Activated T-cell treated with anti-CD3 and anti-CD28 coated beads, Interleukin-2, amount 50 U/mL, for 72 hours (primary cell): ENCODE measurements at regions not wholly inside any gene's neighbourhood (a gene's known extent, or its start where the extent isn't known, plus 50 kb on each side); places are given as distances from the start of the nearest gene placed in this dataset.
A peak's percentile ranks its signal among the peaks of the same experiment; 100 is the strongest.

Source experiments
- ATAC-seq, 2 donors: fragments of 150-1000 bp; cut with Tn5 transposase; replicated peaks in 1 of 2; 2 replicates each; pipeline ENCODE4 v1.10.0; 2021; ENCODE audit warnings: moderate library complexity in 2 of 2, mild to moderate bottlenecking in 1 of 2
- DNase-seq, 2 donors: peaks; one replicate each; pipeline ENCODE4 v3.0.0; 2021 to 2022; ENCODE audit warnings: mixed read lengths in 1 of 2
- H3K27ac Mint-ChIP-seq: one replicate; pipeline ENCODE4 v1.8.0; 2022; ENCODE audit warnings: mild to moderate bottlenecking, moderate library complexity, mixed read lengths
- H3K27me3 Mint-ChIP-seq: one replicate; pipeline ENCODE4 v1.8.0; 2022; ENCODE audit warnings: low read depth, mixed read lengths
- H3K36me3 Mint-ChIP-seq, 2 donors: one replicate each; pipeline ENCODE4 v1.8.0; 2022; ENCODE audit warnings: mixed read lengths in 2 of 2, mild to moderate bottlenecking in 1 of 2; ENCODE audit not compliant: insufficient read depth in 2 of 2
- H3K4me1 Mint-ChIP-seq: one replicate; pipeline ENCODE4 v1.8.0; 2022; ENCODE audit warnings: low read depth, mixed read lengths
- H3K4me3 Mint-ChIP-seq, 2 donors: one replicate each; pipeline ENCODE4 v1.8.0; 2022; ENCODE audit warnings: mild to moderate bottlenecking in 2 of 2, mixed read lengths in 2 of 2, moderate library complexity in 2 of 2
- H3K9me3 Mint-ChIP-seq, 2 donors: one replicate each; pipeline ENCODE4 v1.8.0; 2022; ENCODE audit warnings: mixed read lengths in 2 of 2

DNA sequence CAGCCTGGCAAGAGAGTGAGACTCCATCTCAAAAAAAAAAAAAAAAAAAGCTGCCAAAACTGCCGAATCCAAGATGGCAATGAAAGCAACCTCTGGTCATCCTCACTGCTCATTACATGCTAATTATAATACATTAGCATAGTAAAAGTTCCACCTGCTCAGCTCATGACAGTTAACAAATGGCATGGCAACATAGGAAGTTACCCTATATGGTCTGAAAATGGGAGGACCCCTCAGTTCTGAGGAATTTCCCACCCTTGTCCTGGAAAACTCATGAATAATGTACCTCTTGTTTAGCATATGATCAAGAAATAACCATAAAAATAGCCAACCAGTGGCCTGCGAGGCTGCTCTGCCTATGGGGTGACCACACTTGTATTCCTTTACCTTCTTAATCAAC lies 93.1 kb upstream of the PGBD5 start:
- H3K36me3 Mint-ChIP-seq, result no peaks in the 10 kb centered on the region
- no peak for DNase-seq
- H3K4me3 Mint-ChIP-seq, result no peak overlapping the region
- H3K27me3 Mint-ChIP-seq, result peaks cover 5% of the 10 kb centered on the region
- no peak for ATAC-seq
- H3K4me1 Mint-ChIP-seq, result no peaks in the 10 kb centered on the region
- H3K9me3 Mint-ChIP-seq, result no peaks in the 10 kb centered on the region
- H3K27ac Mint-ChIP-seq, result no peak overlapping the region

DNA sequence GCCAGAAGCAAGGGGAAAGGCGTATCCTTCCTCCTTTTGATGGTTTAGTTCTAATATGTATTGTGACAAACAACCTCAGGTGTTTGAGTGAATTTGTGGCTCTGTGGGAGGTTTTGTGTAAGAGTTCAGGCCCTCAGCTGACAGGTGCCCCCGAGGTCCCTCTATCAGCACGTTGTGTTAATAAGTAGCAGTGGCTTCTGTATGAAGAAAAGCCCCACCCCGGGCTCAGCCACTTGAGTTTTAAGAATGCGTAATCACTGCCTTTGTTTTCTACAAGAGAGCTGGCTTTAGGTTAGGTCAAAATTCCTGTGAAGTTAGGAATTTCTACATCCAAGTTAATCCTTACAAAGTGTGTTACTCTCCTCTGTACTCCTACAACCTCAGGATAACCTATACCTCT lies 92.4 kb upstream of the PGBD5 start:
- Mint-ChIP-seq H3K27me3 (no peaks in the 10 kb centered on the region), H3K27ac (no peak overlapping the region), H3K4me3 (no peak overlapping the region), H3K36me3 (no peaks in the 10 kb centered on the region), H3K9me3 (no peaks in the 10 kb centered on the region), H3K4me1 (no peaks in the 10 kb centered on the region)
- DNase-seq (no peak), ATAC-seq (no peak)

DNA sequence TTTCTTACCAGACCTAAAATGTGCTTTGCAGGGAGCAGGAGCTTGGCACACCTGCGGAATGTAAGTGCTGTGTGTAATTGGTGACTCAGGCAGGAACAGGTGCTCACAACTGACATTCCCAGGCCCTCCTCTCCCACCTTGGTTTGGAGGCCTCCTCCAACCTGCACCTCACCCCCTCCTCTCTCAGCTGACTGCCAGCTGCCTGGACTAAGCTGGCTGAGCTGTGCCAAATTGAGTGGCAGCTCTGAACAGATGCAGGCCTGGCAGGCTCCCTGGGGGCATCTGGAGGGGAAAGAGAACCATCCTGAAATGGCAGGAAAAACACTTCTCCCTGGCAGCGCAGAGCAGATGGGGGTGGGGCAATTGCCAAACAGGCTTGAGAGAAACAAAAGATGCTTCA lies 91.7 kb upstream of the PGBD5 start:
- no peaks in the 10 kb centered on the region for H3K4me1 Mint-ChIP-seq
- H3K4me3 Mint-ChIP-seq, result no peak overlapping the region
- ATAC-seq (no peak), DNase-seq (no peak)
- H3K36me3 Mint-ChIP-seq, result no peaks in the 10 kb centered on the region
- H3K27me3 Mint-ChIP-seq, result no peaks in the 10 kb centered on the region
- H3K9me3 Mint-ChIP-seq, result no peaks in the 10 kb centered on the region
- no peak overlapping the region for H3K27ac Mint-ChIP-seq

DNA sequence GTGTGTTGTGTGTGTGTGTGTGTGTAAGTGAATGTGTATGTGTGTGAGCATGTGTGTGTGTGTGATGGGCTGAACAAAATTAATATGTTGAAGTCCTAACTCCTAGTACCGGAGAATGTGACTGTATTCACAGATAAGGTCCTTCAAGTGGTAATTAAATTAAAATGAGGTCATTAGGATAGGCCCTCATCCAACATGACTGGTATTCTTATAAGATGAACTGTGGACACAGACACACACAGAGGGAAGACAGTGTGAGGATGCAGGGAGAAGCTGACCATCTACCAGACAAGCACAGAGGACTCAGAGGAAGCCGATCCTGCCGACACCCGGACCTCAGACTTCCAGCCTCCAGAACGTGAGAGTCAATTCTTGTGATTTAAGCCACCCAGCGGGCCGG lies 91.2 kb upstream of the PGBD5 start:
- Mint-ChIP-seq H3K4me3 (no peak overlapping the region), H3K9me3 (no peaks in the 10 kb centered on the region), H3K27ac (no peak overlapping the region), H3K27me3 (no peaks in the 10 kb centered on the region), H3K36me3 (no peaks in the 10 kb centered on the region), H3K4me1 (no peaks in the 10 kb centered on the region)
- ATAC-seq (no peak), DNase-seq (no peak)

DNA sequence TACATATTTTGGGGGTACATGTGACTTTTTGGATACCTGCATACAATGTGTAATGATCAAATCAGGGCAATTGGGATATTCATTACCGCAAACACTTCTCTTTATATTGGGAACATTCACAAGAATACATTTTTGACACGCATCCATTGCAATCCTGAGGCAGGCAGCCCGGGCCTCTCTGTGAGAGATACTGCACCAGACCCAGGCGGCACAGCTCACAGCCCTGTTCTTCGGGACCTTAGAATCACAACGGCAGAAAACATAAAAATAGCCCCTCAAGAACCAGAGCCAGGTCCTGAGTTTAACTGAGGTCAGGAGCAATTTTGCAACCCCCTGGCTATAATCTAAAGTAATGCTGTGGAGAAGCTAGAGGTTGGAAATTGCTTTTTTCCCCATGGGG lies 90.8 kb upstream of the PGBD5 start:
- Mint-ChIP-seq H3K9me3 (no peaks in the 10 kb centered on the region), H3K36me3 (no peaks in the 10 kb centered on the region), H3K4me3 (no peak overlapping the region), H3K4me1 (no peaks in the 10 kb centered on the region), H3K27me3 (no peaks in the 10 kb centered on the region), H3K27ac (no peak overlapping the region)
- ATAC-seq, result no peak
- no peak for DNase-seq

DNA sequence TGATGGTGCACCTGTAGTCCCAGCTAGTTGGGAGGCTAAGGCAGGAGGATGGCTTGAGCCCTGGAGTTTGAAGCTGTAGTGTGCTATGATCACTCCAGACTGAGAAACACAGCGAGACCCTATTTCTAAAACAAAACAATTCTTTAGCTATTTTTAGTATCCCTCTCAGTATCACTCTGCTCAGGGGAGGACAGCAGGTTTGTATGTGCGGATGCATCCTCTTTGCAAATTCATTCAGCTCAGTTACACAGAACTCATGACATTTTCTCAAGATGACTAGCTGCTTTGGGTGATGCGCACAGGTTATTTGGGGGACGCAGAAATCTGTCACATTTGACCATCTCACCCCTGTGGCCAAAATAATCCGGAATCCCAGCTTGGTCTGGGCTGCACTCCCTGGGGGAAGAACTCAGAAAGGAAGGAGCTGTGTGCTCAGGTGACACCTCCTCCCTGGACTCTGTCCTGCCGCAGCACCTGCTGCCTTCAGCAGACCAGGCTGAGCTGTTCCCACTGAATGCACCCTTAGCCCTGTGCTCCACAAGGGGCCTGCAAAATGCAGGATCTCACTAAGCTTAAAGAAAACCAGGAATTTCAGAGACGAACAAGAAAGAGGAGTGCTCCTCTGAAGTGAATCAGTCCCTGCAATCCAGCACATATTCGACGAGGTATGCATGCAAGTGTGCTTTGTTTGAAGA lies 89.5 kb upstream of the PGBD5 start:
- Mint-ChIP-seq H3K27ac (no peak overlapping the region), H3K36me3 (no peaks in the 10 kb centered on the region), H3K27me3 (no peaks in the 10 kb centered on the region), H3K4me3 (no peak overlapping the region), H3K4me1 (no peaks in the 10 kb centered on the region), H3K9me3 (no peaks in the 10 kb centered on the region)
- DNase-seq, result no peak
- no peak for ATAC-seq

DNA sequence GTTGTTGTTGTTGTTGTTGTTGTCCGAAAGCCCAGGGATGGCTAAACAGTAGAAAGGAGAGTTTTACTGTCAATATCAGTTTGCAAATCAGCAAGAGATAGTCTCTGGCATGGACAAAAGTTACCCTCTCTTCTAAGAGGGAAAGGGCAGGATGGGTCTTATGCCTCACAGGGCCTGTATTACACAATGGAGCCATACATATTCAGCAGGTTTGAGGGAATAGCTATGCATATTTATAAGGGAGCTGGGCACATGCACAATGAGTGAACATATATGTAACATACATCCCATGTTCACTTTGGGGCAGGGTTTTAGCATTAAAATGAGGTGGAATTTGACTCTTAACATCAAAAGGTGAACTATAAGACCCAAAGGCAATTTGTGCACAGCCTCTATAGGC lies 84.4 kb upstream of the PGBD5 start:
- Mint-ChIP-seq H3K4me1 (peaks cover 10% of the 10 kb centered on the region), H3K9me3 (no peaks in the 10 kb centered on the region), H3K27me3 (peaks cover 37% of the 10 kb centered on the region), H3K4me3 (no peak overlapping the region), H3K27ac (no peak overlapping the region), H3K36me3 (peaks cover 0 to 1% of the 10 kb centered on the region in 2 donors)
- DNase-seq (no peak), ATAC-seq (no peak)

DNA sequence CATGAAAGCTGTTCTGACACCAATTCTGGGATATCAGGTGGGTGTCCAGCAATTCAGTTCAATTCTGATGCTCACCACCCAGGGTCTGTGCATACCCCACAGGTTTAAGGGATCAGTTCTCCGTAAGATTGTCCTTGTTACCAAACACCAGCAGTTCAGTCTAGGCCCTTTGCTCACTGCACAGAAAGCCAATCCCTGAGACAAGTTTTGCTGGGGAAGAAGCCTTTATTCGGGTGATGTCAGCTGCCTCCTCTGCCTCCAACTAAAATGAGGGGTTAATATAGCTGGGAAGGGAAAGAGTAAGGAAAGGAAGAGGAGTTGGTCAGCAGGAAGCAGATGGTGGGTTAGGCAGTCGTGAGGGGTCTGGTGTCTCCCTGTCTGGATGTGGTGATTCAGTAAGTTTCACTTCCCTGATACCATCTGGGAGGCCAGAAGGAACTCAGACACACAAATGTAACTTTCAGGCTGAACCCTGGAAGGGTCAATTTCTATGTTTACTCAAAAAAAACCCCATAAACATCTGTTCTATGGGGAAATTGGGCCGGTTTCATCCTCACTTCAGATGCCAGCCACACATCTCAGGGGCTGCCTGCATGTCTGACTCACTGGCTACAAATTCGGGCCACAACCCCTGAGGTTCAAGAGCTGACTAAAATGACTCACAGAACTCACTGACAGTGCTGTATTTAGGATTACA lies 83.3 kb upstream of the PGBD5 start:
- no peak overlapping the region for H3K4me3 Mint-ChIP-seq
- H3K27me3 Mint-ChIP-seq, result peaks cover 42% of the 10 kb centered on the region
- DNase-seq, result peak in 1 of 2 donors; percentile 3
- H3K36me3 Mint-ChIP-seq, result peaks cover 0 to 1% of the 10 kb centered on the region in 2 donors
- peak; percentile 60 to 76 for ATAC-seq
- H3K4me1 Mint-ChIP-seq, result peaks cover 10% of the 10 kb centered on the region
- H3K9me3 Mint-ChIP-seq, result no peaks in the 10 kb centered on the region
- no peak overlapping the region for H3K27ac Mint-ChIP-seq

DNA sequence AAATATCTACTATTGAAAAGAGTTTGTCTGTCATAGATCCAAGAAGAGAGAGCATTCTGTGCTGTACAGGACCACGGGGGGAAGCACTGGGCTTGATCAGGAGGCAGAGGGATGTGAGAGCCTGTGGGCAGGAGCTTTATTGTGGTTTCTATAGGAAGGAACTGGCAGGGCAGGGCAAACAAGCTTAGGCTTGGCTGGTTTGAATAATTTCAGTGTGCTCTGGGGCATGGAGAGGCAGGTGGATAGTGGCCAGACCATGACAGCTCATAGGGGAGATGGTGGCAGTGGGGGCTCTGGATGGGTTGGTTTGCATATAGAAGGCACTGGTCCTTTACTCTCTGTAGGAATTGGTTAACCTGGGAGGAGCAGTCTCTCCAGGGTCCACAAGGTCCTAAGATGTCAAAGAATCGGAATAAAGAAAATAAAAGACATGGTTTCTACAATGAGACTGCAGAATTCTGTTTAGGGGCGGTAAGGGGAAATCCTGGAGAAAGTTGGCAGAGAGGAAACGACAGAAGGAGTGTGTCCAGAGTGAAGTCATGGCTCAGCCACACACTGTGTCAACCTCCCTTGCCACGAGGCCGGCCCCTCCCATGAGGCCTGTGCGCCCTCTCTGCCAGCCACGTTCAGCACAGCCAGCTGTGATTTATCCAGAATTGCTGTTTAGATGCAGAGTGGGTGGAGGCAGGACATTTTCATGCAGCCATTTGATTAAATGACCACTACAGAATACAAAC lies 81.7 kb upstream of the PGBD5 start:
- Mint-ChIP-seq H3K27ac (no peak overlapping the region), H3K4me1 (peaks cover 10% of the 10 kb centered on the region), H3K9me3 (no peaks in the 10 kb centered on the region), H3K4me3 (no peak overlapping the region), H3K36me3 (peaks cover 0 to 1% of the 10 kb centered on the region in 2 donors), H3K27me3 (peaks cover 46% of the 10 kb centered on the region)
- no peak for DNase-seq
- no peak for ATAC-seq

DNA sequence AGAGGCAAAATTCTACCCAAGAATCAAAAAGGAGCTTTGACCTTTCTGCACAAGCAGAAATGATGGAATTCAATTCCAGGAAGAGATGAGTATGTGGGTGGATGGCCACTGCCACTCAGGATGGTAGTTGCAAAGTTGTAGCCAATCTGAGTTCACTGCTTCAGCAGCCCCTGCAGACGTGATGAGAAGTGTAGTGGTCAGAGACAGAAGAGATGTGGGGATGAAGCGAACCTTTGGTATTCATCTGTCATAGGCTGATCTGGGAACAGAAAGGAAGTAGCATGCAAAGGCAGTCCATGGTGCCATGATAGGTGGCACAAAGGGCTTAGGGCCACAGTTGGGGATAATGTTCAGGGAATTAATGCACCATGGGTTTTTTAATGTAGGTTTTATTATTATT lies 81.1 kb upstream of the PGBD5 start:
- Mint-ChIP-seq H3K4me1 (peaks cover 10% of the 10 kb centered on the region), H3K4me3 (no peak overlapping the region), H3K9me3 (no peaks in the 10 kb centered on the region), H3K27me3 (peaks cover 46% of the 10 kb centered on the region), H3K36me3 (peaks cover 0 to 1% of the 10 kb centered on the region in 2 donors), H3K27ac (no peak overlapping the region)
- ATAC-seq, result no peak
- no peak for DNase-seq

DNA sequence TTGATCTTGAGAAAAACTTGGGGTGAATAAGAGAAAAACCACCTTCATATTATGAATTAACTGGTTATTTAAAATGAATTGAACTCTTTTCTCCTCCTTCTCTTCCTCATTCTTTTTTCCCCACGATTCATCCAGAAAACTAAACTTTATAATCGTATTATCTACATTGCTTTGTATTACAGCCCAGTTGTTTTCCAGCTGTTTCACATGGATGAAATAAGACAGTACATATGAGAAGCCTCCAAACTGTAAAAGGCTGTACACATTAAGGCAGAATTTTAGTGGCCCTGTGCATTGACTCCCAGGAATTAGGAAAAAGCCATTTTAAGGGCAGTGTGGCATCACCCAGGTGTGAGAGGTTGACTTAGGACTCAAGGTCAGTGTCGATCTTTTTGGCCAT lies 80.3 kb upstream of the PGBD5 start:
- no peak for DNase-seq
- no peaks in the 10 kb centered on the region for H3K9me3 Mint-ChIP-seq
- peaks cover 0 to 1% of the 10 kb centered on the region in 2 donors for H3K36me3 Mint-ChIP-seq
- no peak overlapping the region for H3K4me3 Mint-ChIP-seq
- H3K27me3 Mint-ChIP-seq, result peaks cover 46% of the 10 kb centered on the region
- peaks cover 10% of the 10 kb centered on the region for H3K4me1 Mint-ChIP-seq
- H3K27ac Mint-ChIP-seq, result no peak overlapping the region
- ATAC-seq, result no peak

DNA sequence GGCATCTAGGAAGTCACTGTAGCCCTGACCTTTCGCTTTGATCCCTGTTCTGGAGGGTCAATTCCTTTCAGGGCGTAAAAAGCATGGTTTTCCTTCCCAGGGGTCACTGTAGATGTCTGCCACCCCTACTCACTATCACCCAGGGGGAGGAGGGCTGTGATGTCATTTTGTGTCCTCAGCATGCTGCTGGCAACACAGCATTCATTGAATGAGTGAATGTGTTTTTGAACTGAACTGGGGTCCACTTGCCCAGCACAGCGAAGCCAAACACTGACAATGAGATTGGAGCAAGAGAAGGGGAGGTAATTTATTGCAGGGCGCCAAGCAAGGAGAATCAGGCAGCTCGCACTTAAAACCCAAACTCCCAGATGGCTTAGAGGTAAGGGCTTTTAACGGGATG lies 78.2 kb upstream of the PGBD5 start:
- no peak overlapping the region for H3K27ac Mint-ChIP-seq
- H3K36me3 Mint-ChIP-seq, result peaks cover 0 to 1% of the 10 kb centered on the region in 2 donors
- H3K4me1 Mint-ChIP-seq, result peaks cover 10% of the 10 kb centered on the region
- no peak overlapping the region for H3K4me3 Mint-ChIP-seq
- H3K9me3 Mint-ChIP-seq, result no peaks in the 10 kb centered on the region
- DNase-seq (no peak), ATAC-seq (no peak)
- peaks cover 38% of the 10 kb centered on the region for H3K27me3 Mint-ChIP-seq

DNA sequence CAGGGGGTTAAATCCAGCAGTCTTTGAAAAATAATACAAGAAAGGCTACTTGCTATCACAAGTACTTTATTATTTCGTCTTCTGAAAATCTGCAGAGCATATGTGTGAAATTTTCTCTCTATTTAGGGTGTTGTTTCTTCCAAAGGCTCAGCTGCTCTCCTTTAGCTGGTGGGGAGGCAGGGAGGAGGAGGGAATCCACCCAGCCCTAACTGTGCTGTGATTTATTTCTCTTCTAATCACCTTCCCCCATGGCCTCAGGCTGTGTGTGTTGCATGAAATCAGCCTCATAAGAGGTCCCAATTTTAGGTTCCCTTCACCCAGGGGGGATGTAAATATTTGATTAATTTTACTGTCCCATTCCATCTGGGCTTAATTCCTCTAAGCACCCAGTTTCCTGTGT lies 77.6 kb upstream of the PGBD5 start:
- Mint-ChIP-seq H3K9me3 (no peaks in the 10 kb centered on the region), H3K4me3 (no peak overlapping the region), H3K27ac (no peak overlapping the region), H3K36me3 (no peaks in the 10 kb centered on the region), H3K4me1 (peaks cover 10% of the 10 kb centered on the region), H3K27me3 (peaks cover 36% of the 10 kb centered on the region)
- no peak for DNase-seq
- ATAC-seq, result no peak
